ENCODE measurements at regions not wholly inside any gene's neighbourhood (a gene's known extent, or its start where the extent isn't known, plus 50 kb on each side); places are given as distances from the start of the nearest gene placed in this dataset.

GRCh38 chr17:52233176-52233575 is 74.7 kb upstream of the CA10 start:
- TF ChIP-seq CTCF (IDR thresholded peaks at IDR 0.05): no peak
- TF ChIP-seq POLR2AphosphoS5 (IDR thresholded peaks at IDR 0.05; ENCODE audit: insufficient read depth in 1 of 2, low read depth in 1 of 2): no peak
- no peak for TF ChIP-seq POLR2A (IDR thresholded peaks at IDR 0.05)

Measured in vagina (tissue), 2 donors.